CD14-positive monocyte (primary cell): ENCODE measurements at regions not wholly inside any gene's neighbourhood (a gene's known extent, or its start where the extent isn't known, plus 50 kb on each side); places are given as distances from the start of the nearest gene placed in this dataset.

ENCODE experiments used
- DNase-seq, 3 donors: peaks; one replicate each; pipeline ENCODE4 v3.0.0-alpha.2; 2011 to 2022
- H2AFZ ChIP-seq: 2 replicates; pipeline ENCODE4 v1.6.0; 2012; ENCODE audit warnings: mild to moderate bottlenecking, low read depth, low read length, inconsistent platforms; ENCODE audit not compliant: insufficient read depth, poor library complexity, severe bottlenecking
- H3K27ac ChIP-seq, 2 donors: 1 replicate in 1 of 2; 2 replicates in 1 of 2; pipeline ENCODE4 v1.5.1; 2012 to 2013; ENCODE audit warnings: low read length in 2 of 2, control low read depth in 1 of 2, inconsistent platforms in 1 of 2, low read depth in 1 of 2, mild to moderate bottlenecking in 1 of 2
- H3K27me3 ChIP-seq, 2 donors: one replicate each; pipeline versions ENCODE4 v1.6.0 to v1.6.1; 2011 to 2013; ENCODE audit warnings: low read length in 2 of 2; ENCODE audit not compliant: control insufficient read depth in 2 of 2, insufficient read depth in 2 of 2
- H3K36me3 ChIP-seq, 2 donors: replicated peaks in 1 of 2; 1 replicate in 1 of 2; 2 replicates in 1 of 2; pipeline versions ENCODE4 v1.5.1 to v1.6.1; 2012 to 2013; ENCODE audit warnings: low read length in 2 of 2, control low read depth in 1 of 2, inconsistent platforms in 1 of 2, mild to moderate bottlenecking in 1 of 2; ENCODE audit not compliant: insufficient read depth in 2 of 2, control insufficient read depth in 1 of 2
- H3K4me1 ChIP-seq, 2 donors: 1 replicate in 1 of 2; 2 replicates in 1 of 2; pipeline versions ENCODE4 v1.5.1 to v1.6.1; 2012 to 2013; ENCODE audit warnings: low read length in 2 of 2, control low read depth in 1 of 2, inconsistent platforms in 1 of 2, mild to moderate bottlenecking in 1 of 2, moderate library complexity in 1 of 2; ENCODE audit not compliant: insufficient read depth in 2 of 2, control insufficient read depth in 1 of 2
- H3K4me2 ChIP-seq: replicated peaks from 2 replicates; pipeline ENCODE3; 2012; ENCODE audit warnings: low read length, moderate library complexity, mild to moderate bottlenecking; ENCODE audit not compliant: poor library complexity, severe bottlenecking; ENCODE audit errors: extremely low read depth
- H3K4me3 ChIP-seq, 3 experiments: fragments of 200-600 bp in 1 of 3; sonication (generic) in 1 of 3; replicated peaks in 1 of 3; 1 replicate in 2 of 3; 2 replicates in 1 of 3; pipeline ENCODE4 v1.5.1; 2011 to 2013; ENCODE audit warnings: low read length in 3 of 3, mild to moderate bottlenecking in 3 of 3, control low read depth in 2 of 3, low read depth in 2 of 3, inconsistent platforms in 1 of 3, moderate library complexity in 1 of 3
- H3K79me2 ChIP-seq: 2 replicates; pipeline ENCODE4 v1.6.0; 2012; ENCODE audit warnings: mild to moderate bottlenecking, control low read depth, inconsistent platforms, low read length, moderate library complexity; ENCODE audit not compliant: insufficient read depth
- H3K9ac ChIP-seq: 2 replicates; pipeline ENCODE4 v1.6.0; 2017; ENCODE audit warnings: low read length, mild to moderate bottlenecking; ENCODE audit not compliant: insufficient read depth, poor library complexity, severe bottlenecking
- H3K9me3 ChIP-seq, 2 donors: replicated peaks in 1 of 2; 1 replicate in 1 of 2; 2 replicates in 1 of 2; pipeline versions ENCODE4 v1.5.1 to v1.6.1; 2012 to 2013; ENCODE audit warnings: low read length in 2 of 2, control low read depth in 1 of 2; ENCODE audit not compliant: control insufficient read depth in 1 of 2, insufficient read depth in 1 of 2
- H4K20me1 ChIP-seq: 2 replicates; pipeline ENCODE4 v1.6.0; 2012; ENCODE audit warnings: mild to moderate bottlenecking, low read length, control low read depth, moderate library complexity; ENCODE audit not compliant: insufficient read depth
- H3K27ac Mint-ChIP-seq, 7 donors: one replicate each; pipeline ENCODE4 v1.8.0; 2020; ENCODE audit warnings: mild to moderate bottlenecking in 7 of 7, mixed read lengths in 7 of 7, moderate library complexity in 6 of 7, inconsistent platforms in 2 of 7
- H3K27me3 Mint-ChIP-seq, 3 donors: one replicate each; pipeline ENCODE4 v1.8.0; 2021 to 2022; ENCODE audit warnings: low read depth in 3 of 3, mild to moderate bottlenecking in 3 of 3, mixed read lengths in 3 of 3, moderate library complexity in 3 of 3, inconsistent platforms in 1 of 3
- H3K36me3 Mint-ChIP-seq, 2 donors: one replicate each; pipeline ENCODE4 v1.8.0; 2020; ENCODE audit warnings: mixed read lengths in 2 of 2, inconsistent platforms in 1 of 2, mild to moderate bottlenecking in 1 of 2
- H3K4me1 Mint-ChIP-seq: one replicate; pipeline ENCODE4 v1.8.0; 2020; ENCODE audit warnings: mild to moderate bottlenecking, mixed read lengths
- H3K4me3 Mint-ChIP-seq, 2 donors: one replicate each; pipeline ENCODE4 v1.8.0; 2020; ENCODE audit warnings: mild to moderate bottlenecking in 2 of 2, mixed read lengths in 2 of 2, moderate library complexity in 1 of 2
- H3K9me3 Mint-ChIP-seq, 7 donors: one replicate each; pipeline ENCODE4 v1.8.0; 2020 to 2022; ENCODE audit warnings: mixed read lengths in 7 of 7, mild to moderate bottlenecking in 6 of 7, moderate library complexity in 6 of 7, inconsistent platforms in 2 of 7
- WGBS: methylation state at CpG from one replicate; pipeline ENCODE4 v1.1.5; 2013; ENCODE audit warnings: missing lambda C conversion rate; ENCODE audit not compliant: insufficient coverage; 5-methylcytosine and 5-hydroxymethylcytosine counted together
- intact Hi-C, 2 donors: fragments of 100-400 bp; cut with micrococcal nuclease; formaldehyde crosslinking; loops; one replicate each; pipeline versions ENCODE4 v1.15.0 to v1.15.1; 2023
- TF ChIP-seq, protein P1 (sequence below): fragments of 200-600 bp; IDR thresholded peaks from one replicate; pipeline ENCODE4 v1.8.0; 2022; ENCODE audit warnings: antibody characterized with exemption, mild to moderate bottlenecking

DNA sequence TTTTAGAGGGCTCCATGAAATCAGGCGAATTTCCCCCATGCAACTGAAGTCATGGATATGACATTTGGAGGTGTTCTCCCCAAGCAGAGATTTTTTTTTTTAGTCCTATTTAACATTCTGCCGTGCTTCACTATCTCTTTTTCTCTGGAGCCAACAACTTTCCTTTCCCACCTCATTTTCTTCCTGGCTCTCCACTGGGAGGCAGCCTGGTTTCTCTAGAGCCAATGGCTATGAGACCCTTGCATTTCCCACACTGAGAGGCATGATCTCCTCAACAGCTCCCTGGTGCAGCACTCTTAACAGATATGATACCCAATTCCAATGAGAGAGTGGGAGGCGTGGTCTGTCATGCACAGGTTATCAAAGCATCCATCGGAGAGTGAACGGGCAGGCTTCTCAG, 310.8 kb downstream of the DRD1 start:
- Histone ChIP-seq H3K27me3 (no peaks in the 10 kb centered on the region), H3K9ac (no peak overlapping the region), H3K9me3 (peaks cover 10 to 11% of the 10 kb centered on the region in 2 donors), H3K79me2 (no peaks in the 10 kb centered on the region), H2AFZ (no peak overlapping the region), H3K4me2 (no peak overlapping the region), H3K4me3 (no peak overlapping the region), H4K20me1 (no peaks in the 10 kb centered on the region), H3K27ac (no peak overlapping the region), H3K36me3 (no peaks in the 10 kb centered on the region), H3K4me1 (no peaks in the 10 kb centered on the region)
- no peak overlapping the region for H3K27ac Mint-ChIP-seq
- 57% methylated on average over 2 of the region's 5 CpGs for WGBS
- no peaks in the 10 kb centered on the region for H3K4me1 Mint-ChIP-seq
- intact Hi-C loops = no loop called here
- H3K27me3 Mint-ChIP-seq = peaks cover 0 to 2% (median 0%) of the 10 kb centered on the region in 3 donors
- no peak overlapping the region for H3K4me3 Mint-ChIP-seq
- no peak for DNase-seq
- no peaks in the 10 kb centered on the region for H3K36me3 Mint-ChIP-seq
- H3K9me3 Mint-ChIP-seq = peaks cover 3 to 8% (median 5%) of the 10 kb centered on the region in 7 donors
- TF ChIP-seq, protein P1, sequence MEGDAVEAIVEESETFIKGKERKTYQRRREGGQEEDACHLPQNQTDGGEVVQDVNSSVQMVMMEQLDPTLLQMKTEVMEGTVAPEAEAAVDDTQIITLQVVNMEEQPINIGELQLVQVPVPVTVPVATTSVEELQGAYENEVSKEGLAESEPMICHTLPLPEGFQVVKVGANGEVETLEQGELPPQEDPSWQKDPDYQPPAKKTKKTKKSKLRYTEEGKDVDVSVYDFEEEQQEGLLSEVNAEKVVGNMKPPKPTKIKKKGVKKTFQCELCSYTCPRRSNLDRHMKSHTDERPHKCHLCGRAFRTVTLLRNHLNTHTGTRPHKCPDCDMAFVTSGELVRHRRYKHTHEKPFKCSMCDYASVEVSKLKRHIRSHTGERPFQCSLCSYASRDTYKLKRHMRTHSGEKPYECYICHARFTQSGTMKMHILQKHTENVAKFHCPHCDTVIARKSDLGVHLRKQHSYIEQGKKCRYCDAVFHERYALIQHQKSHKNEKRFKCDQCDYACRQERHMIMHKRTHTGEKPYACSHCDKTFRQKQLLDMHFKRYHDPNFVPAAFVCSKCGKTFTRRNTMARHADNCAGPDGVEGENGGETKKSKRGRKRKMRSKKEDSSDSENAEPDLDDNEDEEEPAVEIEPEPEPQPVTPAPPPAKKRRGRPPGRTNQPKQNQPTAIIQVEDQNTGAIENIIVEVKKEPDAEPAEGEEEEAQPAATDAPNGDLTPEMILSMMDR = no peak

DNA sequence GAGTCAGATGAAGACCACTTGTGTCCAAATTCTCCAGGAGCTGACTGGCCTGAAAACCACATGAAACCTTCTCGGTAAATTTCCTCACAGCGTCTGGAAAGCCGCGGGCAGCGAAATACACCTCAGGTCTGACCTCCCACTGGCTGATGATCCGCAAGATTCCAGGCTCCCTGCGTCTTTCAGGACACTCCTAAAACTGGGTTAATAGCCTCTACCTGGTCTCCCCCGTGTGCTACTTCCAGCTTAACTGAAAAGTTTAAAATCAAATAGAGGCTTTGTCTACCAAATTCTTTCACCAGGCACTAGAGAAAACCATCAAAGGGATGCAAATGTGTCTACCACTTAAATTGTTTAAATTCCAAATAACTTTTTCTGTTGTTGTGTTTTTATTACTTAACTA, 312.6 kb downstream of the DRD1 start:
- intact Hi-C loops = no loop called here
- Mint-ChIP-seq H3K27me3 (peaks cover 0 to 2% (median 2%) of the 10 kb centered on the region in 3 donors), H3K9me3 (peaks cover 2 to 8% (median 3%) of the 10 kb centered on the region in 7 donors), H3K4me1 (no peaks in the 10 kb centered on the region), H3K4me3 (no peak overlapping the region), H3K27ac (peak overlapping the region in 1 of 7 donors; percentile 50), H3K36me3 (no peaks in the 10 kb centered on the region)
- Histone ChIP-seq H3K36me3 (no peaks in the 10 kb centered on the region), H3K9ac (no peak overlapping the region), H3K4me3 (no peak overlapping the region), H3K4me2 (no peak overlapping the region), H2AFZ (no peak overlapping the region), H3K9me3 (peaks cover 10% of the 10 kb centered on the region in 2 donors), H4K20me1 (no peaks in the 10 kb centered on the region), H3K79me2 (no peaks in the 10 kb centered on the region), H3K4me1 (no peaks in the 10 kb centered on the region), H3K27me3 (no peaks in the 10 kb centered on the region), H3K27ac (no peak overlapping the region)
- no peak for DNase-seq
- WGBS = 95% methylated on average over 7 of the region's 8 CpGs
- TF ChIP-seq, protein P1 = no peak
